ENCODE measurements at regions not wholly inside any gene's neighbourhood (a gene's known extent, or its start where the extent isn't known, plus 50 kb on each side); places are given as distances from the start of the nearest gene placed in this dataset.
"Not testable (repeated sequence)": the region's sequence is repeated elsewhere in the genome, so short reads cannot be mapped to it uniquely, and the experiment has no call there.

DNA sequence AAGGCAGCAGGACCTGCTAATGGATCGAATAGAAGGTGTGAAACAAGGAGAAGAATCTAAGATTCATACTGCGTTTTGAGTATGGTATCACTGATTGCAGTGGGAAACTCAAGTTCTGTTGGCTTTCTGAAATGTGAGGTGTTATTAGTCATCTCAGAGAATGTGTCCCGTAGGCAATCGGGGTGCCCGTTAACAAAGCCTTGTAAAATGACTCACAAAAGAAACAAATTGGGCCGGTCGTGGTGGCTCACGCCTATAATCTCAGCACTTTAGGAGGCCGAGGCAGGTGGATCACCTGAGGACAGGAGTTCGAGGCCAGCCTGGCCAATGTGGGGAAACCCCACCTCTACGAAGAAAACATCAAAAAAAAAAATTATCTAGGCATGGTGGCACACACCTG lies 118.2 kb upstream of the C7orf33 start:
- intact Hi-C loops (cut with micrococcal nuclease) = no loop called here

DNA sequence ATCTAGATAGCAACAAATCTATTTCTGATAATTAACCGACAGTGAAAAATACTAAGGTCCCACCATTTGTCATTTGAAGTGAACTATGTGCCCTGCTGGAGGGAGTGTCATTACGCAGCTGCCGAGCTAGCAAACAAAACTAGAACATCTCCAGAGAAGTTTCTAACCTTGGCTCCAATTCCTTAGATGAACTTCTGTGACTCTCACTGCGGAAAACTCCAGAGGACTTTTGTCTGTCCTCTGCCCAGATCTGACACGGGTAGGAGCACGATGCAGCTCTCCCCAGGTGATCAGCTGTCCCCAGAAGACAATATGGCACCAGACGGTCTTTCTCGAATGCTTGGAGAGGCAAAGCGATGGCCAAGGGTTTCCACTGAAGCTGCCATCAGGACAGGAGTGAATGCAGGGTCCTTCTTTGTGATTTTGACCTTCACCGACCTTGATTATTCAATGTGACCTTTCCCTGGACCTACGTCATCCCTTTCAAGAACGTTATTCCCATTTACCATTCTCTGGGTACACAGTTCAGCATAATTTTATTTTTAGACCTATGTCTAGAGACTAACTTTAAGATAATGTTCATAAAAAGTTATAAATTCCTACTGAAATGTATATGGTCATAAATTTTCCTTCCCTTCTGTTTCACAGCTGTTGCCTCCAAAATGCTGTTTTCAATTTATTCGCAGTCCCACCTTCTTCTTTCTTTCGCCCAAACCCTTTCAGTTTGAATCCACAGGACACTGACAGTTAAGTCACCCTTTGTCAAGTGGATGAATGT lies 116.7 kb upstream of the C7orf33 start:
- intact Hi-C loops (cut with micrococcal nuclease) = no loop called here

DNA sequence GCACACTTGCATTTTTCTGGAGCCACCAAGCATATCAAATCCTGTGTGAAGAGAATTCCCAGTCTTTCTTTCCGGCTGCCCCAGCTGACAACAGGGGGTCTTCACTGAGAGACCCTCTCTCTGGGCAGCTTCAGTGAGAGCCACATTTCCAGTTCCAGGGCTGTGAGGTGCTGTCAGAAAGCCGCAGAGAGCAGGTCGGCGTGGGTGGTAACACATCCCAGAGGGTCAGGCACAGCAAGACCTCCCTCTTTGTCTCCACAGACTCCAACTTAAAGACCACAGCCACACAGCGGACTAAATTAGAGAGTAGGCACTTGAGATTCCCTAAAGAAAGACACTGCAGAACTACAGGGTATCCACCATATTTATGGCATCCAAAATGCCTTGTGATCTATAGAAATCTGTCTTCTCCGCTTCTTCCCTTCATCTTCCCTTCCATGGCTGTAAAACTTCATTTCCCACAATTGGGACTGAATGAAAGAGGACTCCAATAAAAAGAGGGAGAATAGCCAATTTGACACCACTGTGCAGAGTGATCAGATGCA lies 116.0 kb upstream of the C7orf33 start:
- intact Hi-C loops (cut with micrococcal nuclease) = no loop called here

DNA sequence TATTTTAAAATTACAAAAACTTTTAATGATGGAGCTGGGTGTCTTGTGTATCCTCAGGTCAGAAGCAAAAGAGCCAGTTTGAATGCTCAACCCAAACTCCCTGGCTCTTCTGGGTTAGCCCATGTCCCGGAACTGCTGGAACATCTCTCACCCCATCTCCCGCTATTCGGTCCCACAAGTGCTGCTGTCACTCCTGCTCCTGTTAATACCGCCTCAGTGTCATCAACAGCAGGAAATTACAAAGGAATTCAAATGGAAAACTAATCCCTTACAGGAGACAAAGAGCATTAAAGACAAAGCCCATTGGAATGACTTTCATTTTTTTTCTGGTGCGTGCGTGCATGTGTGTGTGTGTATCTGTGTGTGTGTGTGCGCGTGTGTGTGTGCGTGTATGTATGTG lies 112.0 kb upstream of the C7orf33 start:
- intact Hi-C loops (cut with micrococcal nuclease) = no loop called here

DNA sequence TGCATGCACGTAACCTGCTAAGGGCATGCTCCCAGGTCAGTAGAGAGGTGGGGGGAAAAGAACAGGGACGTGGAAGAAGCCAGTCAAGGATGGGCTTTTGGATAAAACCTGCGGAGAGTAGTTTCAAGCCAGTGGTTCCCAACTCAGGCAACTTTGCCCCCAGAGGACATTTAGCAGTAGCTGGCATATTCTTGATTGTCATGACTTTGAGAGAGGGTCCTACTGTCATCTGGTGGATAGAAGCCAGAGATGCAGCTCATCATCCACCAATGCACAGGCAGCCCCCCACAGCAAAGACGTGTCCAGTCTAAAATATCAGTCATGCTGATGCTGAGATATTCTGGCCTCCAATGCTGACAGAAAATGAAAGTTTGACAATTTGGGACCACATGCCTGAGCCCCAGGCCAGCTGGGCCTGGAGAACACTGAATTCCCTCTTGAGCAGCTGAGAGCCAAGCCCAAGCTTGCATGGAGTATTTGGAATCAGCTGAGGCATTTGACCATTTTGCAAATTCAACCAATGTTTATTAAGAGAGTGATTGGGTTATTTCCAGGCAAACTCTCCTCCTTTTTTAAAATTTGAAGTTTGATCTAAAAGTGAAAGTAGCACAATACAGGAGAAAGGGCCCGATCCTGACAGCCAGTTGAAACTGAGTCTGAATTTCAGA lies 110.0 kb upstream of the C7orf33 start:
- intact Hi-C loops (cut with micrococcal nuclease) = no loop called here

DNA sequence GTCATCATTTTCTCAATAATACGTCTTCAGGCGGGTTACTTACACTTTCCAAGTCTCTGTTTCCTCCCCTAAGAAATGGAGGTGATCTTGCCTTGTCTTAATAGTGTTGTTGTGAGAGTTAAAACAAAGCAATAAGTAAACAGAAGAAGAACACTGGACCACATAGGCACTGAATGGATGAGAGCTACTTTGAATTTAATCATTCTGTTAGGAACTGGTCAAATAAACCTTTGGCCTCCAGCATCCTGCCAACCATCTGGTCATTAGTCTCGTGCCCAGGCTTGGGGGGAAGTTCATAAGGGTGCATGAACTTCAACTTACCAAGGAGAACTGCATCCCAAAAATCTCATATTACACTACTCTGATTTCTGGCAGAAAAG lies 109.4 kb upstream of the C7orf33 start:
- intact Hi-C loops (cut with micrococcal nuclease) = no loop called here

DNA sequence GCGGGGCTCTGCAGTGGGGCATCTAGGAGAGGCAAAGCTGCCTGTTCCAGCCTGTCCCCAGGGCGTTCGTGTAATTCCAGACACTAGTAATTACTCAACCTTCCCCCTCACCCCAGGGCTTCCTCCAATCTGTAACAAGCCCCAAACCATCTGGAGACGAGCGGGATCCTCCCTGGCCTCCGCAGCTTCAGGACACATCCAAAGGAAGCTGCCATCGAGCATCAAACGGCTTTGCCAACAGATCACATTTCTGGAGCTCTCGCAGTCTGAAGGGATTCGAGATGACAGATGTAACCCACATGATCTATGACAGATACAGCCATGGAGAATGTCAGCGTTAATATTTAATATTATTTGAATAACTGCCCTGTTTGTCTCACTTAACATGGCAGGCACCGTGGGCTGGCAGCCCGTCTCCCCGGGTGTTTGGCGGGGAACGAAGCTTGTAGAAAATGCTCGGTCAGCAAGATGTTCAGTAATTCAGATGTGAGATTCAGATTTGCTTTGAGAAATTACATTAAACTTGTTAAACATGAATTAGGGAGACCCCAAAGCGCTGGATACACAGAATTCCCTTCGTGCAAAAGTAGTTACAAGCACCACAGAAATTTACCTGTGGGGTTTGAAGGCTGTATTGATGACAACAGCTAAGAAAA lies 108.5 kb upstream of the C7orf33 start:
- intact Hi-C loops (cut with micrococcal nuclease) = no loop called here

DNA sequence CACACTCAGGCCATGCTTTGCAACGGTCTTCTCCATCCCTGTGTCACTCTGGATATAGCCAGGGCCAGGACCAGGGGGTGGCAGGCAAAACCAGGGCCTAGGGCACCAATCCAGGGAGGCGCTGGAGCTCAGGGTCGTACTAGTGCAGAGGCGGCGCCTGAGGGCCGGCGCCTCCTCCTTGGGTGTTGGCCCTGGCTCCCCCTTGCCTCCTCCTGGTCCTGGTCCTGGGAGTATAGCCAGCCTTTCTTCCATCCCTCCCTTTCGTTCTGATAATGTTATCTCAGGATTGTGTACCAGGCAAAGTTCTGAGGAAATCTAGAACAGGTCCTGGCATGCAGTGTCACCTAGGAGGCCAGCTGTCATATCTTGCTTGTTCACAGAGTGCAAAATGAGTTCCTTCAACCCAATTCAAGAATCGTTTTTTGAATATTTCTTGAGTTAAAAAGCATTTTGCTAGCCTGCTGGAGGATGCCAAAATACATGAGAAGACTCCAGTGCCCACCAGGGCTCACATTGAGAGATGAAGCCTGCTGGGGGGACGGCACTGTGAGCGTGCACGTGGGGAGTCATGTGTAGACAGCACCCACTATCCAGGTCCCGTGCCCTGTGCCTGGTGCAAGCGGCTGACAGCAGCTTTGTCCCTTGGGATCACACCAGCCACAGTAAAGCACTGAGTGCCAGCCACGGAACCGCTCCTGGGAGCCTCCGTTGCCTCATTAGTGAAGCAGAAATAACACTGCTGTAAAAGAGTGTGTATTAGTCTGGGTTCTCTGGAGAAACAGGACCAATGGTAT lies 106.9 kb upstream of the C7orf33 start:
- intact Hi-C loops (cut with micrococcal nuclease) = no loop called here

DNA sequence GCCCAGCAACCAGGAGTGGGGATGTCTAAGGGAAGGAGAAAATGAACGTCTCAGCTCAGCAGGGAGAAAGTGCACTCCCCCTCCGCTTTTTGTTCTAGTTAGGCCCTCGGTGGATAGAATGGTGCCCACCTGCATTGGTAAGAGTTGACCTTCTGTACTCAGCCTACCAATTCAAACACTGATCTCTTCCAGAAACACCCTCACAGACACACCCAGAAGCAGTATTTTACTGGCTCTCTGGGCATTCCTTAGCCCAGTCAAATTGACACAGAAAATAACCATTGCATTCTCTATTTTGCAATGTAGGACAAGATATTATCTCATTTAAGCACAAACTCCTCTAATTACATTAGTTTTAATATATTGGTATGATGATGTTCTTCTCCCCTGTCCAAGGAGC lies 106.1 kb upstream of the C7orf33 start:
- intact Hi-C loops (cut with micrococcal nuclease) = no loop called here

DNA sequence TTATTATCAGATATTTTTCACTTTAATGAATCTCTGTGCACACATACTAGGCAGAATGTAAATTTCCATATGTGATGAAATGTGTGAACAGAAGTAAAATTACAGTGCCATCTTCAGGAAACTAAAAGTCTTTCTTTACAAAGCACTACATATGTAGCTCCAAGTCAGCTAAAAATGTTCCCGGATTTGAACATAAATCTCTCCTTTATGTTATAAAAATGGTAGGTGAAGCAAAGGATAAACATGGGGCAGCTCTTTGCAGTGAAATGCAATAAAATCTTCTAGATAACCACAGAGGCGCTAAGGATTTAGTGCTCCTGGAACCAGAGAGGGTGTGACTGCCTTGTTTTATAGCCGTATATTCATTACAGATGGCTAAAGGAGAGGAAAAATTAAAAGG lies 104.9 kb upstream of the C7orf33 start:
- intact Hi-C loops (cut with micrococcal nuclease) = no loop called here

DNA sequence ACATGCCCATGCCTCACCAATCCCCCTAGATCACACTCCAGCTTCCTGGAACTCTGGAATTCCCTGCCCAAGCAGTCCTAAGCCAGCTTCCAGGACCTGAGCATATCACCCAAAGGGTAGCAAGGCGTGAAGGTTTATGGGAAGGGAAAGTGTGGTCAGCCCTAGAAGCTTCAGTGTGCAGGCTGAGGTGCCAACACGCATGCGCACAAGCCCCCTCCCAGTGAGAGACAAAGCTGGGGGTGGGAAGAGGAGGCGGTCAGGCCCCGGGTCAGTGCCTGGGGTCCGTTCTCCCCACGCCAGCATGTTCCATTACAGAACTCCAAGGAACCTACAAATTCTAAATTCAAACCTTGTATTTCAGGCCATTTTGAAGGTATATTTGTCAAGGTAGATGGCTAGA lies 103.6 kb upstream of the C7orf33 start:
- intact Hi-C loops (cut with micrococcal nuclease) = no loop called here

DNA sequence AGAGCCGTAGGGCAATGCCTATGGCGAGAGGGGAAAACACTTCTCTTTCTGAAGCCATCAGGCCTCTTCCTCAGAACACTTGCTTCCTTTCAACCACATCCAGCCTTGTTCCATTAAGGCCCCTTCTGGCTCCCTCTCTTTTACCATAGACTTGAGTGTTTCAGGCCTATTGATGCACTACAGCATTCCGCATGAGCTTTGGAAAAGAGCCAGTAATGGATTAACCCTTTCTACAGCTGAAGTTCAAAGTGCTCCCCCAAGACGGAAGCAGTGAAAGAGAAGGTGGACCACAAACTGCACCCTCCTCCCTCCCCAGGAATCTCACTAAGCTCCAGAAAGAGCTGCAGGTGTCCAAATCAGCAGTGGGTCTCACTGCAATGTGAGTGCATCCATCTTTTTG lies 102.7 kb upstream of the C7orf33 start:
- intact Hi-C loops (cut with micrococcal nuclease) = no loop called here

DNA sequence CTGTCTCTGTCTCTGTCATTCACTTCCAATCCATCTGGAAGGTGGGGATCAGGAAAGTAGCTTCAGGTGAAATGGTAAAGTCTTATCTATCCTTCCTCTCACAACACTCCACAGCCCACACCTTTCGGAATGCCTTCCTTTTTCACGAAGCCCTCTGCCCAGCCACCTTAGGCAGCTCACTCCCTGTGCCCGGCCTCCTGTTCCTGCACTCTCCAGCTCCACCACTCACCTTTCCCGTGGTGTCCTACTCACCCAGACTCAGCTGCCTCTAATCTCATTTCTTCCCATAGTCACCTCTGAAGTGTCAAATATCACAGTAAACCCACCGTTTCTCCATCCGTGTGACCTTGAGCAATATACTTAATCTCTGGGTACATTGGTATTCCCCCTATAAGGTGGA lies 100.9 kb upstream of the C7orf33 start:
- intact Hi-C loops (cut with micrococcal nuclease) = no loop called here

DNA sequence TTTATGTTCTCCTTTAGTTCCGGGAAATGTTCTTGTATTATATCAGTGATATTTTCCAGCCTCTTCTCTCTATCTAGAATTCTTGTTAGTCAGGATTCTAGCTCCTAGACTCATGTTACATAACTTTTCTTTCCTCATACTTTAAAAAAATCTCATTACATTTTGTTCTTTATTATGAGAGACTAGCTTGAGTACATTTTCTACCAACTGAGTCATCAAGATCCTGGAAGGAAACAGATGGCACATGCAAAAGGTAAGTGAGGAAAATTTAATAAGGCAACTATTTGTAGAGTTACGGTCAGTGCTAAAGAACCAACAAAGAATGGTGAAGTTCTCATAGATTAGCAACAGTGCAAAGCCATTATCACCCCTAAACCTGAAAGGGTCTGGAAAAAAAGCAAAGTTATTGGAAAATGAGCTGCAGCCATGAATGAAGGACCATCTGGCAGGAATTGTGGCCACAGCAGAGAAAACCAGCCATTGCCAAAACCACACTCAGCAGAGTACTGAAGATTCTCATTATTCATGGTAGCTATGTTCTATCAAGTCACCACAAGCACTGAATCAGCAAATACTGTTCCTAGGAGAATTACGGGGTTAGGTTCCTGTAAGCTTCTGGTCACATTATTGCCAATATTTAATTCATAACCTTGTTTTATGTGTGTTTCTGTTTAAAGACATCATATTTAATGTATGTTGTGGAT lies 98.3 kb upstream of the C7orf33 start:
- intact Hi-C loops (cut with micrococcal nuclease) = no loop called here

DNA sequence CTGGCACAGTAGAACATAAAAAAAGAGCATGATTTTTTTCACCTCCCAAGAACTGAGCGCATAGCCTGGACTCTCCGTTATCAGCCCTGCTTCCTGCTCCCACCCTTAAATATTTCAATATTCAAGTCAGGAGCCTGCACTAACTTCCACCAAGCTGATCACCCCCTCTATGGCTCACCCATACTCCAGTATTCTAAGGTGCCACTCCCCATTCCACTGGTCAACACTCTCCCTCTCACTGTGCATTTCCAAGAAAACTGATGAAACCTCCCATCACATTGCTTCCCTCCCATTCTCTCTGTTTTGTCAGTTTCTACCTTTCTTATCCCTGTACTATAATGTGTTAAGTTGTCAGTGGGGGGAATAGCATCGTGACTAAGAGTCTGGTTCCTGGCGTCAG lies 95.0 kb upstream of the C7orf33 start:
- intact Hi-C loops (cut with micrococcal nuclease) = no loop called here

DNA sequence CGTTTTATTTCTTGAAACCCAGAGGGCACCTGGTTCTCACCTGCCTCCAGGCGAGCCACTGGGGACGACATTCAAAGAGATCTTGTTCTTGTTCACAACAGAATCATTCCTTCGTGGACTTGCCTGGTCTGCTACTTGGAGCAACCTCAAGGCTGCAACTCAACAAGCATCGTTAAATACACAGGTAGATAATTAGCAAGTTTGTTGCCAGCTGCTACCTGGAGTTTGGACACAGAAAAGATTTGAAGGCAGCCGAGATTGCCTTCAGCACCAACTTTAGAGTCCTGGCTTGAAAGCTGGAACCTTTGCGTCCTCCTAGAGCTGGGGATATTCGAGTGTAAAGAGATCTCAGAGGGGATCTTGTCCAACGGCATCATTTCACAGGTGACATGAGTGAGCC lies 89.6 kb upstream of the C7orf33 start:
- intact Hi-C loops (cut with micrococcal nuclease) = loop anchor here (5.0 kb wide), 1 partner anchor 566 kb away; no protein-coding TSS in a partner anchor

DNA sequence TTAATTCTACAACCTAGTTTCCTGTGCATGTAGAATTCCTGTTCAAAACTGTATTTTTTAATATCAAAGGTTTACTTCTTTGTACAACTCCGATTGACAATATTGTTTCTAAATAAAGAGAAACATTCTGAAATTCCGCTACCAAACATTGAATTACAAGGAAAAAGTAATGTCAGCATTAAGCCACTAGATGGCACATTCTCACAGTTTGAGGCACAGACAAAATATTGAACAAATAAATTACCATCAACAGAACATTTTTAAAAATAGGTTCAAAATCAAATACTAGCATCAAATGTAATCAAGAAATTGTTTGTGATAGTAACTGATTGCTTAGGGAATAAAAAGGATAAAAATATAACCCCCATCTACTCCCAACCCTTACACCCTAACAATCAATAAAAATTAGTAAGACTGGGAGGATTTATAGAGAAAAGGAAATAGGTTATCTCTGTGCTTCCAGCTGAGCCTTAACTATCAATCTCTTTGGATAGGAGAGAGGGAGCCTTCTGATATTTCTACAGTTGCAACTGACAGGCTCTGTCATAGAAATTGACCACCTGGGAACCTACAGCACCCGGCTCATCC lies 86.6 kb upstream of the C7orf33 start:
- intact Hi-C loops (cut with micrococcal nuclease) = loop anchor here (1.0 to 5.0 kb wide), 7 partner anchors 23 to 586 kb away; partner anchors contain the start of gene ZNF786

DNA sequence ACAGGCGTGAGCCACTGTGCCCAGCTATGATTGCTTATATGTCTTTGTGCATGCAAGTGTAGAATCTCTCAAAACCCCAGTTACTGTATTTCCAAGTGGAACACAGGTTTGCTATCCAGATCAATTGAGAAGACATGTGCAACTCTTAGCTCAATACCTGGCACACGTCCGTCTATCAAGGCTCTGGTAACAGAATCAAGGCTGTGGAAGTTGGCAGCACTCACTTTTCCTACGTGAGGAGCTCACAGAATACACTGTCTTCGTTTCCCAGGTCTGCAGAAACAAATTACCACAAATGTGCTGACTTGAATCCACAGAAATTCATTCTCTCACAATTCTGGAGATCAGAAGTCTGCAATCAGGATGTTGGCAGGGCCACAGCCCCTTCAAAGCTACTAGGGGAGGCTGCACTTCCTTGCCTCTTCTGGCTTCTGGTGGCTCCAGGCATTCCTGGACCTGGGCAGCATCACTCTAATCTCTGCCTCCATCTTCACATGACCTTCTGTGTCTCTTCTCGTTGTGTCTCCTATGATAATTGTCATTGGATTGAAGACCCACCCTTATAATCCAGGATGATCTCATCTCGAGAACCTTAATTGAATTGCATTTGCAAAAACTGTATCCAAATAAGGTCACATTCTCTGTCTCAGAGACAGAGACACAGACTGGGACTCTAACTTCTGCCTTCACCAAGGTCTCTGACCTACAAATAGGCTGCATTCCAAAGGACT lies 84.8 kb upstream of the C7orf33 start:
- intact Hi-C loops (cut with micrococcal nuclease) = loop anchor here (2.0 kb wide), 1 partner anchor 195 kb away; no protein-coding TSS in a partner anchor

DNA sequence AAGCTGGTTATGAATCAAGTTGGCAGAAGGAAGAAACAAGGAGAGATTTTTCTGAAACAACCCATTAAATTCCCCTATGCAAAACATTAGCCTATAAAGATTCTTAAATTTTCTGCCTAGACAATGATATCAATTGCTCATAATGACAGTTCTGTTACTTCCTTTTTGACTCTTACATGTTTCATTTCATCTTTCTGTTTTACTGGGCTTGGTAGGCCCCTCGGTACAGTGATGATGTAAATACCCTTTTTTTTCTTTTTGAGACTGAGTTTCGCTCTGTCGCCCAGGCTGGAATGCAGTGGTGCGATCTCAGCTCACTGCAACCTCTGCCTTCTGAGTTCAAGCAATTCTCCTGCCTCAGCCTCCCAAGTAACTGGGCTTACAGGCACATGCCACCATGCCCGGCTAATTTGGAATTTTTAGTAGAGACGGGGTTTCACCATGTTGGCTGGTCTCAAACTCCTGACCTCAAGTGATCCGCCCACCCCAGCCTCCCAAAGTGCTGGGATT lies 83.4 kb upstream of the C7orf33 start:
- intact Hi-C loops (cut with micrococcal nuclease) = not testable (repeated sequence)

Measured in T-helper 1 cell treated with Interleukin-12 subunit alpha and Interleukin-12 subunit beta and Interleukin-4 antibody, amounts not matched to agents 30 ng/mL and 1 ng/mL, for 36 hours (primary cell).